Endothelial cell of umbilical vein (primary cell): ENCODE measurements at regions not wholly inside any gene's neighbourhood (a gene's known extent, or its start where the extent isn't known, plus 50 kb on each side); places are given as distances from the start of the nearest gene placed in this dataset.

Experiments
- BruUV-seq: library from RNA; stranded (reverse); fragments of 400-500 nt; replicated peaks from 2 replicates; lab custom pipeline; 2021; lab: Mats Ljungman, UMichigan
- CTCF ChIA-PET: fragments of 300-600, 350-600 bp; sonication (Branson Sonifier 250); formaldehyde crosslinking; loops from one replicate; lab custom pipeline; 2021; ENCODE audit warnings: antibody characterized with exemption, inconsistent platforms; lab: Charles Lee
- POLR2A ChIA-PET: fragments of 300-600, 350-600 bp; sonication (Branson Sonifier 250); formaldehyde crosslinking; loops from one replicate; lab custom pipeline; 2021; ENCODE audit warnings: antibody characterized with exemption, inconsistent platforms; lab: Charles Lee
- DNase-seq: peaks from one replicate; pipeline ENCODE4 v3.0.0-alpha.2; 2011; ENCODE audit warnings: low read depth, low spot score
- FAIRE-seq: peaks from 2 replicates; lab custom pipeline; 2011; peaks lifted over from hg19 to GRCh38; lab: Jason Lieb, UNC
- H2AFZ ChIP-seq: 2 replicates; pipeline ENCODE4 v1.6.0; 2012; ENCODE audit warnings: low read depth, low read length, control low read depth, inconsistent platforms
- H3K27ac ChIP-seq: 2 replicates; pipeline ENCODE4 v1.5.1; 2011; ENCODE audit warnings: low read depth, mild to moderate bottlenecking, control low read depth, low read length, moderate library complexity; ENCODE audit not compliant: insufficient read depth
- H3K27me3 ChIP-seq, 2 experiments: 2 replicates each; pipeline versions ENCODE4 v1.6.0 to v1.6.1; 2011; ENCODE audit warnings: low read length in 2 of 2, mixed read lengths in 1 of 2; ENCODE audit not compliant: control insufficient read depth in 2 of 2, insufficient read depth in 2 of 2
- H3K36me3 ChIP-seq, 2 experiments: 2 replicates in 1 of 2; 3 replicates in 1 of 2; pipeline ENCODE4 v1.5.1; 2011; ENCODE audit warnings: low read length in 2 of 2, mild to moderate bottlenecking in 1 of 2, moderate library complexity in 1 of 2; ENCODE audit not compliant: control insufficient read depth in 2 of 2, insufficient read depth in 2 of 2; ENCODE audit errors: extremely low read depth in 1 of 2
- H3K4me1 ChIP-seq: 3 replicates; pipeline ENCODE4 v1.5.1; 2011; ENCODE audit warnings: mild to moderate bottlenecking, low read length; ENCODE audit not compliant: control insufficient read depth, insufficient read depth; ENCODE audit errors: extremely low read depth
- H3K4me2 ChIP-seq: 2 replicates; pipeline ENCODE4 v1.6.1; 2011; ENCODE audit warnings: low read length, control low read depth, mixed read lengths; ENCODE audit not compliant: insufficient read depth
- H3K4me3 ChIP-seq, 3 experiments: fragments of 200-600 bp in 1 of 3; sonication (generic), shearing (Covaris generic) in 1 of 3; replicated peaks in 1 of 3; 2 replicates each; pipeline ENCODE4 v1.5.1; 2011 to 2016; ENCODE audit warnings: control low read depth in 3 of 3, low read length in 3 of 3, mild to moderate bottlenecking in 2 of 3, inconsistent platforms in 1 of 3, low read depth in 1 of 3, moderate library complexity in 1 of 3; ENCODE audit not compliant: insufficient read depth in 1 of 3
- H3K79me2 ChIP-seq: 2 replicates; pipeline ENCODE4 v1.6.0; 2012; ENCODE audit warnings: low read length, inconsistent platforms; ENCODE audit not compliant: control insufficient read depth, insufficient read depth
- H3K9ac ChIP-seq: replicated peaks from 2 replicates; pipeline ENCODE3; 2011; ENCODE audit warnings: low read length, control low read depth; ENCODE audit not compliant: insufficient read depth; ENCODE audit errors: extremely low read depth
- H3K9me1 ChIP-seq: replicated peaks from 3 replicates; pipeline ENCODE4 v1.6.0; 2011; ENCODE audit warnings: mild to moderate bottlenecking, low read length; ENCODE audit not compliant: control insufficient read depth, insufficient read depth; ENCODE audit errors: extremely low read depth
- H3K9me3 ChIP-seq: replicated peaks from 2 replicates; pipeline ENCODE4 v1.5.1; 2012; ENCODE audit warnings: low read length, inconsistent platforms; ENCODE audit not compliant: control insufficient read depth, insufficient read depth
- H4K20me1 ChIP-seq: replicated peaks from 2 replicates; pipeline ENCODE3; 2011; ENCODE audit warnings: mild to moderate bottlenecking, low read length; ENCODE audit not compliant: control insufficient read depth, insufficient read depth; ENCODE audit errors: extremely low read depth
- EZH2 ChIP-seq: IDR thresholded peaks from 2 replicates; pipeline ENCODE4 v1.6.1; 2012; ENCODE audit warnings: borderline replicate concordance, low read depth, mild to moderate bottlenecking, moderate library complexity, low read length, inconsistent platforms; ENCODE audit not compliant: severe bottlenecking
- FOS ChIP-seq: IDR thresholded peaks from 2 replicates; pipeline ENCODE4 v1.6.1; 2011; ENCODE audit warnings: mild to moderate bottlenecking, low read length, moderate library complexity, borderline replicate concordance; ENCODE audit not compliant: insufficient read depth
- GATA2 ChIP-seq: IDR thresholded peaks from 2 replicates; pipeline ENCODE4 v1.7.0; 2011; ENCODE audit warnings: low read depth, mild to moderate bottlenecking, moderate library complexity, mixed read lengths, low read length; ENCODE audit not compliant: insufficient read length, insufficient read depth
- JUN ChIP-seq: IDR thresholded peaks from 2 replicates; pipeline ENCODE4 v1.6.1; 2011; ENCODE audit warnings: borderline replicate concordance, low read depth; ENCODE audit not compliant: insufficient read length, insufficient read depth
- MYC ChIP-seq: IDR thresholded peaks from one replicate; pipeline ENCODE4 v1.6.1; 2011; ENCODE audit warnings: mild to moderate bottlenecking, low read depth, low read length
- POLR2A ChIP-seq: IDR thresholded peaks from 2 replicates; pipeline ENCODE4 v1.6.1; 2012; ENCODE audit warnings: low read depth, mild to moderate bottlenecking, control low read depth, low read length
- POLR2AphosphoS5 ChIP-seq: IDR thresholded peaks from 2 replicates; pipeline ENCODE4 v1.6.1; 2012; ENCODE audit warnings: low read depth, mild to moderate bottlenecking, control low read depth, low read length, moderate library complexity; ENCODE audit not compliant: insufficient read depth
- dilution Hi-C: fragments of 300-500 bp; cut with MboI; formaldehyde crosslinking; loops from one replicate; pipeline ENCODE4 v1.15.0; 2019; ENCODE audit warnings: low sequenced_read_pairs; ENCODE audit not compliant: extremely low pct_ligation_motif_present
- intact Hi-C: fragments of 100-400 bp; cut with micrococcal nuclease; formaldehyde crosslinking; loops from one replicate; pipeline ENCODE4 v1.10.0; 2022
- TF ChIP-seq, protein P1 (sequence below), 2 donors: IDR thresholded peaks; 1 replicate in 1 of 2; 2 replicates in 1 of 2; pipeline ENCODE4 v1.5.1; 2011; ENCODE audit warnings: low read length in 2 of 2, mild to moderate bottlenecking in 2 of 2, moderate library complexity in 2 of 2, control low read depth in 1 of 2, inconsistent platforms in 1 of 2, low read depth in 1 of 2; ENCODE audit not compliant: insufficient read depth in 1 of 2; ENCODE audit errors: extremely low read depth in 1 of 2
- TF ChIP-seq, protein P2 (sequence below): IDR thresholded peaks from 2 replicates; pipeline ENCODE4 v1.6.1; 2011; ENCODE audit not compliant: insufficient read depth, insufficient read length

DNA sequence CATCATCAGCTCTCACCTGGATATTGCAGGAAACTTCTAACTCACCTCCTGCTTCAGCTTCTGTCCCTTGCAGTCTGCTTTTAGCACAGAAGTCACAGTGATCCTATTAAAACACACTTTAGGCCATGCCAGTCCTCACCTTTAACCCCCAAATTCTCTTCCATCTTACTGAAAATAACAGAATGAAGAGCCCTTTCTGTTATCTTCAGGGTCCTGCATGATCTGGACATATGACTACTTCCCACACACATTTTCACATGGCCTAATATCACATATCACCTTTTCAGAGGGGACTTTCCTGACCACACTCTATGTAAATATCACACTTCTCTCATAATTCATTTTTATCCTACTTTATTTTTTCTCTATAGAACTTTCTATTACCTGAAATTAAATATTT is 550.6 kb upstream of the CLINT1 start:
- ChIA-PET POLR2A (no interaction called here), CTCF (no interaction called here)
- intact Hi-C loops = no loop called here
- Histone ChIP-seq H3K4me2 (no peak overlapping the region), H3K9ac (no peak overlapping the region), H3K27ac (no peak overlapping the region), H2AFZ (no peak overlapping the region), H3K4me1 (peaks cover 7% of the 10 kb centered on the region), H3K9me3 (no peaks in the 10 kb centered on the region), H3K4me3 (no peak overlapping the region), H4K20me1 (no peaks in the 10 kb centered on the region), H3K36me3 (no peaks in the 10 kb centered on the region), H3K27me3 (no peaks in the 10 kb centered on the region), H3K9me1 (no peaks in the 10 kb centered on the region), H3K79me2 (no peaks in the 10 kb centered on the region)
- dilution Hi-C loops = no loop called here
- no peak for FAIRE-seq
- TF ChIP-seq, protein P1, sequence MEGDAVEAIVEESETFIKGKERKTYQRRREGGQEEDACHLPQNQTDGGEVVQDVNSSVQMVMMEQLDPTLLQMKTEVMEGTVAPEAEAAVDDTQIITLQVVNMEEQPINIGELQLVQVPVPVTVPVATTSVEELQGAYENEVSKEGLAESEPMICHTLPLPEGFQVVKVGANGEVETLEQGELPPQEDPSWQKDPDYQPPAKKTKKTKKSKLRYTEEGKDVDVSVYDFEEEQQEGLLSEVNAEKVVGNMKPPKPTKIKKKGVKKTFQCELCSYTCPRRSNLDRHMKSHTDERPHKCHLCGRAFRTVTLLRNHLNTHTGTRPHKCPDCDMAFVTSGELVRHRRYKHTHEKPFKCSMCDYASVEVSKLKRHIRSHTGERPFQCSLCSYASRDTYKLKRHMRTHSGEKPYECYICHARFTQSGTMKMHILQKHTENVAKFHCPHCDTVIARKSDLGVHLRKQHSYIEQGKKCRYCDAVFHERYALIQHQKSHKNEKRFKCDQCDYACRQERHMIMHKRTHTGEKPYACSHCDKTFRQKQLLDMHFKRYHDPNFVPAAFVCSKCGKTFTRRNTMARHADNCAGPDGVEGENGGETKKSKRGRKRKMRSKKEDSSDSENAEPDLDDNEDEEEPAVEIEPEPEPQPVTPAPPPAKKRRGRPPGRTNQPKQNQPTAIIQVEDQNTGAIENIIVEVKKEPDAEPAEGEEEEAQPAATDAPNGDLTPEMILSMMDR (IDR thresholded peaks at IDR 0.05; ENCODE audit: extremely low read depth in 1 of 2, insufficient read depth in 1 of 2, low read depth in 1 of 2, low read length in 2 of 2) = no peak
- no peak for TF ChIP-seq FOS
- TF ChIP-seq, protein P2, sequence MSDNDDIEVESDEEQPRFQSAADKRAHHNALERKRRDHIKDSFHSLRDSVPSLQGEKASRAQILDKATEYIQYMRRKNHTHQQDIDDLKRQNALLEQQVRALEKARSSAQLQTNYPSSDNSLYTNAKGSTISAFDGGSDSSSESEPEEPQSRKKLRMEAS = no peak
- TF ChIP-seq POLR2AphosphoS5 = no peak
- TF ChIP-seq GATA2 = no peak
- TF ChIP-seq MYC = no peak
- TF ChIP-seq JUN = no peak
- no peak for TF ChIP-seq POLR2A
- TF ChIP-seq EZH2 = no peak
- no TSS peak for BruUV-seq
- DNase-seq = no peak
